AG09309 (cell line): ENCODE measurements at regions not wholly inside any gene's neighbourhood (a gene's known extent, or its start where the extent isn't known, plus 50 kb on each side); places are given as distances from the start of the nearest gene placed in this dataset.

ENCODE experiments used
- DNase-seq: peaks from one replicate; pipeline ENCODE4 v3.0.0-alpha.2; 2010; ENCODE audit warnings: low read depth
- H3K4me3 ChIP-seq: 2 replicates; pipeline ENCODE4 v1.5.1; 2011; ENCODE audit warnings: mild to moderate bottlenecking, low read depth, low read length, moderate library complexity; ENCODE audit not compliant: control insufficient read depth
- TF ChIP-seq, protein P1 (sequence below): IDR thresholded peaks from 2 replicates; pipeline ENCODE4 v1.5.1; 2011; ENCODE audit warnings: mild to moderate bottlenecking, low read depth, low read length, inconsistent platforms; ENCODE audit not compliant: insufficient read depth, control insufficient read depth; ENCODE audit errors: missing control alignments

GRCh38 chr1:34303218-34303617, 126.5 kb downstream of the C1orf94 start:
- no peak for DNase-seq
- TF ChIP-seq, protein P1, sequence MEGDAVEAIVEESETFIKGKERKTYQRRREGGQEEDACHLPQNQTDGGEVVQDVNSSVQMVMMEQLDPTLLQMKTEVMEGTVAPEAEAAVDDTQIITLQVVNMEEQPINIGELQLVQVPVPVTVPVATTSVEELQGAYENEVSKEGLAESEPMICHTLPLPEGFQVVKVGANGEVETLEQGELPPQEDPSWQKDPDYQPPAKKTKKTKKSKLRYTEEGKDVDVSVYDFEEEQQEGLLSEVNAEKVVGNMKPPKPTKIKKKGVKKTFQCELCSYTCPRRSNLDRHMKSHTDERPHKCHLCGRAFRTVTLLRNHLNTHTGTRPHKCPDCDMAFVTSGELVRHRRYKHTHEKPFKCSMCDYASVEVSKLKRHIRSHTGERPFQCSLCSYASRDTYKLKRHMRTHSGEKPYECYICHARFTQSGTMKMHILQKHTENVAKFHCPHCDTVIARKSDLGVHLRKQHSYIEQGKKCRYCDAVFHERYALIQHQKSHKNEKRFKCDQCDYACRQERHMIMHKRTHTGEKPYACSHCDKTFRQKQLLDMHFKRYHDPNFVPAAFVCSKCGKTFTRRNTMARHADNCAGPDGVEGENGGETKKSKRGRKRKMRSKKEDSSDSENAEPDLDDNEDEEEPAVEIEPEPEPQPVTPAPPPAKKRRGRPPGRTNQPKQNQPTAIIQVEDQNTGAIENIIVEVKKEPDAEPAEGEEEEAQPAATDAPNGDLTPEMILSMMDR: no peak
- no peak overlapping the region for H3K4me3 ChIP-seq

- no peak overlapping the region for H3K4me3 ChIP-seq
- TF ChIP-seq, protein P1: no peak
- DNase-seq: no peak
Observed at GRCh38 chr1:34306568-34306967, 129.9 kb downstream of the C1orf94 start.

DNA sequence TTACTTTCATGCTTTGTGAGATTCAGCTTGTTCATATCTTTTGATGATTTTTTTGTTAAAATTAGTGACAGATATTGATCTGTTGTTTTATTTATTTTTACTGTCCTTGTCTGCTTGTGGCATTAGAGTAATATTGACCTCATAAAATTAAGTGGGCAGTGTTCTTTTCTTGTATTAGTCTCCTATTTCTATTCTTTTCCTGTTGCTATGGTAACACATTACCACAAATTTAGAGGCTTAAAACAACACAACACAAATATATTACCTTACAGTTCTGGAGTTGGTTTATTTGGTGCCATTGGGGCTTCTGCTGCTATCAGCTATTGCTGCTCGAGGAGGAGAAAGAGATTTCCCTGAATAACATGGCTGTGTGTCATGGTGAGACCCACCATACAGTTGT, 135.7 kb downstream of the C1orf94 start:
- TF ChIP-seq, protein P1: no peak
- H3K4me3 ChIP-seq: no peak overlapping the region
- DNase-seq: no peak

- TF ChIP-seq, protein P1: no peak
- H3K4me3 ChIP-seq: no peak overlapping the region
- DNase-seq: no peak
Observed at GRCh38 chr1:34315974-34316373, 139.3 kb downstream of the C1orf94 start.

DNA sequence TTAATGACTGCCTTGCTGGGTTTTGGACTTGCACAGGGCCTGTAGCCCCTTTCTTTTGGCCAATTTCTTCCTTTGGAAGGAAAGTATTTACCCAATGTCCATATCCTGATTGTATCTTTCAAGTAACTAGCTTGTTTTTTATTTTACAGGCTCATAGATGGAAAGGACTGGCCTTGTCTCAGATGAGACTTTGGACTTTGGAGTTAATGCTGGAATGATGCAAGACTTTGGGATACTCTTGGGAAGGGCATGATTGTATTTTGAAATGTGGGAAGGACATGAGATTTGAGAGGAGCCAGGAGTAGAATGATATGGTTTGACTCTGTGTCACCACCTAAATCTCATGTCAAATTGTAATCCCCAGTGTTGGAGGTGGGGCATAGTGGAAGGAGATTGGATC, 140.1 kb downstream of the C1orf94 start:
- H3K4me3 ChIP-seq: no peak overlapping the region
- TF ChIP-seq, protein P1: no peak
- DNase-seq: no peak

- DNase-seq: peak; percentile 4
- TF ChIP-seq, protein P1: no peak
- H3K4me3 ChIP-seq: no peak overlapping the region
Observed at GRCh38 chr1:34319218-34319617, 142.5 kb downstream of the C1orf94 start.
